Epidermal melanocyte (primary cell): ENCODE measurements at regions not wholly inside any gene's neighbourhood (a gene's known extent, or its start where the extent isn't known, plus 50 kb on each side); places are given as distances from the start of the nearest gene placed in this dataset.
"Not testable (repeated sequence)": the region's sequence is repeated elsewhere in the genome, so short reads cannot be mapped to it uniquely, and the experiment has no call there.

ENCODE experiments used
- DNase-seq: peaks from one replicate; pipeline ENCODE4 v3.0.0; 2011; ENCODE audit warnings: low spot score; ENCODE audit not compliant: insufficient read length

- DNase-seq: no peak
Measured at GRCh38 chr4:62548108-62548524, 1348.0 kb downstream of the ADGRL3 start.

GRCh38 chr4:62544428-62544827 lies 1344.3 kb downstream of the ADGRL3 start:
- no peak for DNase-seq

GRCh38 chr4:62543002-62543401 lies 1342.9 kb downstream of the ADGRL3 start:
- DNase-seq: no peak

GRCh38 chr4:62533573-62533972 lies 1333.4 kb downstream of the ADGRL3 start:
- no peak for DNase-seq

- no peak for DNase-seq
Measured at GRCh38 chr4:62531731-62532130, 1331.6 kb downstream of the ADGRL3 start.

- DNase-seq: no peak
Measured at GRCh38 chr4:62531264-62531663, 1331.1 kb downstream of the ADGRL3 start.

GRCh38 chr4:62528874-62529273 lies 1328.7 kb downstream of the ADGRL3 start:
- DNase-seq: no peak

- no peak for DNase-seq
Measured at GRCh38 chr4:62526671-62527070, 1326.5 kb downstream of the ADGRL3 start.

- DNase-seq: no peak
Measured at GRCh38 chr4:62523256-62523655, 1323.1 kb downstream of the ADGRL3 start.

GRCh38 chr4:62522273-62522672 lies 1322.1 kb downstream of the ADGRL3 start:
- no peak for DNase-seq

GRCh38 chr4:62517716-62518115 lies 1317.6 kb downstream of the ADGRL3 start:
- no peak for DNase-seq

GRCh38 chr4:62513306-62513705 lies 1313.2 kb downstream of the ADGRL3 start:
- no peak for DNase-seq

- no peak for DNase-seq
Measured at GRCh38 chr4:62512271-62512670, 1312.1 kb downstream of the ADGRL3 start.

- DNase-seq: no peak
Measured at GRCh38 chr4:62510228-62510627, 1310.1 kb downstream of the ADGRL3 start.

GRCh38 chr4:62500296-62500695 lies 1300.2 kb downstream of the ADGRL3 start:
- no peak for DNase-seq

- no peak for DNase-seq
Measured at GRCh38 chr4:62495032-62495431, 1294.9 kb downstream of the ADGRL3 start.

GRCh38 chr4:62491756-62492155 lies 1291.6 kb downstream of the ADGRL3 start:
- DNase-seq: not testable (repeated sequence)

- no peak for DNase-seq
Measured at GRCh38 chr4:62490635-62491034, 1290.5 kb downstream of the ADGRL3 start.

- DNase-seq: no peak
Measured at GRCh38 chr4:62487016-62487415, 1286.9 kb downstream of the ADGRL3 start.

- DNase-seq: no peak
Measured at GRCh38 chr4:62484357-62484756, 1284.2 kb downstream of the ADGRL3 start.

- no peak for DNase-seq
Measured at GRCh38 chr4:62482355-62482754, 1282.2 kb downstream of the ADGRL3 start.

- DNase-seq: no peak
Measured at GRCh38 chr4:62475596-62475995, 1275.5 kb downstream of the ADGRL3 start.

- DNase-seq: no peak
Measured at GRCh38 chr4:62474802-62475201, 1274.7 kb downstream of the ADGRL3 start.

GRCh38 chr4:62471021-62471420 lies 1270.9 kb downstream of the ADGRL3 start:
- DNase-seq: no peak
